ENCODE measurements at regions not wholly inside any gene's neighbourhood (a gene's known extent, or its start where the extent isn't known, plus 50 kb on each side); places are given as distances from the start of the nearest gene placed in this dataset.

- intact Hi-C loops (cut with micrococcal nuclease), result no loop called here
These were observed 66.8 kb upstream of the CD93 start for GRCh38 chr20:23152902-23153301.

GRCh38 chr20:23152308-23152892 is 66.3 kb upstream of the CD93 start:
- intact Hi-C loops (cut with micrococcal nuclease), result no loop called here

- intact Hi-C loops (cut with micrococcal nuclease), result no loop called here
These were observed 65.8 kb upstream of the CD93 start for GRCh38 chr20:23151885-23152284.

DNA sequence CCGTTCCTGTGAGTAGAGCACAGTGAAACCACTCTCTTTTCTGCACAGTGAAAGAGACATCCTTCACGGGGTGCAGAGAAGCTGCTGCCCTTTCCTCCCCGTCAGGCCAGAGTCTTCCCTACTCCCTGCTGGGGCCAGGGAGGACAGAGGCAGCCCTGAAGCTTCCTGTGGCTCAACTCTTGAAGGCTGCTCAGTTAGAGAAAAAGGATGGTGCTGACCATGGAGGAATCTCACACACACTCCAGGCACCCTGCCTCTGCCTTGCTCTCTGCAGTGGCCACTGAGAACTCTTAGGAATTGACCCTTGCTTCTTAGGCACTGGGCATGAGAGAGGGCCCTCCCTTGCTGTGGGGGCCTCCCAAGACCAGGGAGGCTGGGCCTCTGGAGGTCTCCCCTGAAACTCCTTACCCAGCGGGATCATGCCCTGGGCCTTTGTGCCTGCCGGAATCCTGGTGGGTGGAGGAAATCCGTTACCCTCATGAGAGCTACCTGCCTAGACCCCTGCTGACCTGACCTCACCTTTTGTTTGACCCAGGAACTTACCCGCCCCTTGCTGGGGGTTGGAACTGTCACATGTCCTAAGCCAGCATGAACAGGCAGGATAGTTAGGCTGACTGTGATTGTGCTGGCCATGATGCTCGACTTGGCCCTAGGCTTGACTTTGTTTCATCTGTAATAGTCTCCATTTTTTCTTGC is 65.0 kb upstream of the CD93 start:
- intact Hi-C loops (cut with micrococcal nuclease), result no loop called here

GRCh38 chr20:23150304-23151007 is 64.3 kb upstream of the CD93 start:
- intact Hi-C loops (cut with micrococcal nuclease), result no loop called here

GRCh38 chr20:23149623-23150279 is 63.6 kb upstream of the CD93 start:
- intact Hi-C loops (cut with micrococcal nuclease), result no loop called here

- intact Hi-C loops (cut with micrococcal nuclease), result no loop called here
These were observed 62.8 kb upstream of the CD93 start for GRCh38 chr20:23148731-23149570.

GRCh38 chr20:23147964-23148730 is 62.0 kb upstream of the CD93 start:
- intact Hi-C loops (cut with micrococcal nuclease), result no loop called here

DNA sequence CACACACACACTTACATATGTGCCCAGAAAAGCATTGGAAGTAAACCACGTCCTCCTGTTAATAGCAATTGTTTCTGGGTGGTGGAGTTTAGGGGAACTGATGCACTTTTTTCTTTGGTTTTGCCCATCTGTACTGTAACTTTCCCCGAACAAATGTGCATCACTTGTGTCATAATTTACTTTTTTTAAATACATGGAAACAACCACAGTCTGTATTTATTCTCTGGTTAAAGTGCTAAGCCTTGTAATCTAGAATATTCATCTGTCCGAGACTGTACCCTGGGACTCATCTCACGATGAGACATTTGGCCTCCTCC is 61.5 kb upstream of the CD93 start:
- intact Hi-C loops (cut with micrococcal nuclease), result no loop called here

- intact Hi-C loops (cut with micrococcal nuclease), result no loop called here
These were observed 60.9 kb upstream of the CD93 start for GRCh38 chr20:23146857-23147637.

- intact Hi-C loops (cut with micrococcal nuclease), result no loop called here
These were observed 60.1 kb upstream of the CD93 start for GRCh38 chr20:23146181-23146580.

DNA sequence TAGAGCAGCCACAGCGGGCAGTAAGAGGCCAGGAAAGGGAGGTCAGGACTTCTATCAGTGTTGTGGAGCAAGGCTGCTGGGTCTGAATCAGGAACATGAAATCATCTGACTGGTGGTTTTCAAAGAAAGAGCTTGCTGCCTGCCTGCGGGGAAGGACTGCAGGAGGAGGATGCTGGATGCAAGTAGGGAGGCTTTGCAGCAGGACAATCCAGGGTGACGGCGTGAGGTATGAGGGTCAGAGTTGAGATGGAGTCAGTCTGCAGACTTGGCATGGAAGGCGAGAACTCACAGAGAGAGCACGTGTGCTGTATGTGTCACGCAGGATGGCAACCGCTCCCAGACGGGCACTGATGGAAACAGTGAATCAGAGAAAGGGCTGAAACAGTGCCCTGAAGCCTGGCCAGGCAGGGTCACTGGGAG is 59.2 kb upstream of the CD93 start:
- intact Hi-C loops (cut with micrococcal nuclease), result no loop called here

DNA sequence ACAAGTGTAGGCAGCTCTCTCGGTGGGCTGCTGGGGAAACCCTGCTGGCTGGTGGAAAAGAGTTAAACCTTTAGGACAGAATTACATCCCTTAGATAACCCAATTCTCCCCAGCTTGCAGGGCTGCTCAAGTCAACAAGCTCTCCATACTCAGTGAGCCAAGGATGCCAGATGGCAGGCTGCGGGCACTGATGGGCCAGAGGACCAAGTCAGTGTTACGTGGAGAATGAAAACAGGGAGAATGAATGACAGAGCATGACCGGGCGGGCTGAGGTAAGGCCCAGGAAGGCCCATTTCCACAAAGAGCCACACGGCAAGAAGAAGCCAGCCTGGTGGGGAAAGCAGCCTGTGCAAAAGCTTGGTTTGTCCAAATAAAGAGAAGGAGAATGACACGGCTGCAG is 58.7 kb upstream of the CD93 start:
- intact Hi-C loops (cut with micrococcal nuclease), result no loop called here

DNA sequence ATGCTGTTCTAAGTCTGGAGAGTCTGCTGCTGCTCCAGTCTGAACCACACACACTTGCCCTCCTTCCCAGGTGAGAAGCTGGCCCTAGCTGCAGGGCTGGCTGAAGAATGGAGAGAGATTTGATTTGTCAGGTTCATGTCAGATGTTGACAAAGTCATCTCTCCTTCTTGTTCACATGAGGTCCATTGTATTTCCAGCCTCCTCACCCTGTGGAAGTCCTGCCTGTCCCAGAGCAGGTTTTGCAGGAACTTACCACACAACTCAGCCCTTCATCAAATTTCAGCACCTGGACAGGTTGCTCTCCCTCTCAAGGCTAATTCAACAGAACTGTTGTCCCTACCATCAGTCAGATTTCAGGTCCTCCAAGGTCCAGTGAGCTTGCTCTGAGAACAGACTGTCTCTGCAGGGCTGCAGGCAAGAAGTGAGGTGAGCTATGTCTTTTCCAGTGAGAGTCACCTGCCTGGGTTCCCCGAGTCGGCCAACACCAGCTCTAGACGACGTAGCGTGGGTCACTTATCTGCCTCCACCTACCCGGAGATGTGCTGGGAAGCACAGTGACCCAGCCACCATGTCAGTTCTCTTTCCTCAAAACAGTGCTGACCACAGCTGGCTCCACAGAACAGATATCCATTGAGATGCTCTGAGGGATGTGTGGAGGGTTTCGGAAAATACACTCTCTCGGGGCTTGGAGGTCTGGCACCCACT is 58.0 kb upstream of the CD93 start:
- intact Hi-C loops (cut with micrococcal nuclease), result loop anchor here (2.0 kb wide), 1 partner anchor 207 kb away; the partner anchor contains the start of gene NXT1

GRCh38 chr20:23143098-23143497 is 57.0 kb upstream of the CD93 start:
- intact Hi-C loops (cut with micrococcal nuclease), result loop anchor here (2.0 kb wide), 1 partner anchor 208 kb away; the partner anchor contains the start of gene NXT1

DNA sequence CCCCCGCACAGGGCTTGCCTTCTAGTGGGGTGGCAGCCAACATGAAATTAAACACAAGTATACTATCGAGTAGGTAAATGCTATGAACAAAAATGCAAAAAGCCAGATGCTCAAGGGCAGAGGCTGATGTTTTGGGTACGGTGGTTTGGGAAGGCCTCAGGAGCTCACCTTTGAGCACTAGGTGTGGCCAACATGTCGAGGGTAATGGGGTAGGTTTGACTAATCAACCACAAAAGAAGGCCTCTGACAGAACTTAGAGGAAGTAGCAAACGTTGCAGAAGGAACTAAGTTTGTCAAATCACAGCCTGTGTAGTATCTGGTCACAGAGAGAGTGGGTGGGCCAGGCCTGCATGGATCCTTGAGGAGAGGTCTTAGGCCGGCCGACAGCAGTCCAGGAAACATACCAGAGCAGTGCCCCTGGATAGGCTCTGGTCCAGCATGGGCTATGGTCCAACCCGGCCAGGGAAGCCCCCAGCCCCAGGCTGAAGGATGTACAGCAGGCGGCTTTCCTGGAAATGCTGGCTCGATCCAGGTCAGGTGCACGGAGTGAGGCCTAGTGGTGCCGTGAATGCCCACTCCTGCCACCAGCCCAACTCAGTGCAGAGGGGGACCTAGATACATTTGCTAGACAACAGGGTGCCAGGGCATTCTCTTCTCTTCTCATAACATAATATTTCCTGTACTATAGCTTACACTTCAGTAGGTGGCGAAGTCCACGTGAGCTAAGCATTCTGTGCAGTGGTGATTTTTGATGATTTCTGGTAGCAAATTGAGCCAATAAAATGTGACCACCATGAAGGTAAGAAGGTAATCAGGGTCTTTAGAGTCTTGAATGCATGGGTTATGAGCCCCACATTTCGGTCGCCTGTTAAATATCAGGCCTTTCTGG is 56.3 kb upstream of the CD93 start:
- intact Hi-C loops (cut with micrococcal nuclease), result loop anchor here (2.0 kb wide), 1 partner anchor 208 kb away; the partner anchor contains the start of gene NXT1

DNA sequence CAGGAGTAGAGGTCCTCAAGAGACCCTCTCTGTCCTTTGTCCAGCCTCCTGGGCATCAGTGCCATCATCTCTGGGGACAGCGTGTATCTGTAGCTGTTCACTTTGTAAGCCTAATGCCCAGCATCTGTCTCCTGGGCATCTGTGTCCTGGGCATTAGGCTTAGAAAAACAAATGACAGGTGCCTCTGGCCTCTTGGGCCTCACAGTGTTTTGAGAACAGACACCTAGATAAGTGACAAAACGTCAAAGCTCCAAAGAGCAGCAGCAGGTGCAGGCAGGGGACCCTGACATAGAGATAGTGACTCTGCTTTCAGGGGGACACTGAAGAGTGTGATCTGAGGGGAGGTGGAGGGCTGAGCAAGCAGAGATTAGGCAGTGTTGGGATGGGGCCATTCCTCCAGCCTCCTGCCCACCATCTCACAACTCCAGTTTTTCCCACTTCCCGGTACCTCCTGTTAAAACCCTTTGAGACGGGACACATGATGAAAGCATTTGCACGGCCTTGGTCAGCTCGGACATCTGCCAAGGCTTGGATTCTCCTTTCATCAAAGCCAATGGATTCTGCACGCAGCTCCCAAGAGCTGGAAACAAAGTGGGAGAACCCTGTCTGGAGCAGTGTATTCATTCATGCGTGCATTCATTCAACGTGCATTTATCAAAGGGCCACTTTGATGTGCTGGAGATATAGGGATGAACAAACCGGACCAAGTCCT is 55.5 kb upstream of the CD93 start:
- intact Hi-C loops (cut with micrococcal nuclease), result loop anchor here (2.0 kb wide), 1 partner anchor 209 kb away; the partner anchor contains the start of gene NXT1

Measured in T-helper 2 cell treated with Interferon-gamma antibody and Interleukin-4, amounts not matched to agents 100 ng/mL and 5 ng/mL, for 36 hours (primary cell).